Ovary (tissue), 3 donors: ENCODE measurements at regions not wholly inside any gene's neighbourhood (a gene's known extent, or its start where the extent isn't known, plus 50 kb on each side); places are given as distances from the start of the nearest gene placed in this dataset.
"Not testable (repeated sequence)": the region's sequence is repeated elsewhere in the genome, so short reads cannot be mapped to it uniquely, and the experiment has no call there.

ENCODE experiments used
- POLR2A ChIP-seq: fragments of 450-650 bp; IDR thresholded peaks from one replicate; pipeline ENCODE4 v1.6.1; 2017; ENCODE audit warnings: antibody characterized with exemption, mild to moderate bottlenecking, moderate library complexity
- TF ChIP-seq, protein P1 (sequence below), 3 donors: fragments of 450-650 bp in 2 of 3; fragments of 200-600 bp in 1 of 3; IDR thresholded peaks; one replicate each; pipeline versions ENCODE4 v1.5.1 to v1.8.0; 2016 to 2022; ENCODE audit warnings: antibody characterized with exemption in 3 of 3, mild to moderate bottlenecking in 1 of 3
- donor health status: DM: no; HTN: no; CAD: no.

DNA sequence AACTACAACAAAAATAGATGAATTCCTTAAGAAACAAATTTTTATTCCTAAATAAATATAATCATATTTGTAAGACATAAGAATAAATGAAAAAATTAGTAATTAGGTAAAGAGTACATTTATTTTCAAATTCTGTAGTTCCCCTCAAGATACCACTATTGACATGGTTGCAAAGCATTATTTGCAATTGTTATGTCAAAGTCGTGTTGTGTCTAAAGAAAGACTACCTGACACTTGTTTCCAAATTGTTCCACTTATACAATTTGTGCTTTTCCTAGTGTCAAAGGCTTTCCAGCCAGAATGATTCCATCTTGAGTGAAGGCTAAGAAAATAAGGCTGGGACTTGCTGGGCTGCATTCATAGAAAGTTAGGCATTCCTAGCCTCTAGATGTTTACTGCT, 278.4 kb downstream of the SPATA31A6 start:
- TF ChIP-seq, protein P1, sequence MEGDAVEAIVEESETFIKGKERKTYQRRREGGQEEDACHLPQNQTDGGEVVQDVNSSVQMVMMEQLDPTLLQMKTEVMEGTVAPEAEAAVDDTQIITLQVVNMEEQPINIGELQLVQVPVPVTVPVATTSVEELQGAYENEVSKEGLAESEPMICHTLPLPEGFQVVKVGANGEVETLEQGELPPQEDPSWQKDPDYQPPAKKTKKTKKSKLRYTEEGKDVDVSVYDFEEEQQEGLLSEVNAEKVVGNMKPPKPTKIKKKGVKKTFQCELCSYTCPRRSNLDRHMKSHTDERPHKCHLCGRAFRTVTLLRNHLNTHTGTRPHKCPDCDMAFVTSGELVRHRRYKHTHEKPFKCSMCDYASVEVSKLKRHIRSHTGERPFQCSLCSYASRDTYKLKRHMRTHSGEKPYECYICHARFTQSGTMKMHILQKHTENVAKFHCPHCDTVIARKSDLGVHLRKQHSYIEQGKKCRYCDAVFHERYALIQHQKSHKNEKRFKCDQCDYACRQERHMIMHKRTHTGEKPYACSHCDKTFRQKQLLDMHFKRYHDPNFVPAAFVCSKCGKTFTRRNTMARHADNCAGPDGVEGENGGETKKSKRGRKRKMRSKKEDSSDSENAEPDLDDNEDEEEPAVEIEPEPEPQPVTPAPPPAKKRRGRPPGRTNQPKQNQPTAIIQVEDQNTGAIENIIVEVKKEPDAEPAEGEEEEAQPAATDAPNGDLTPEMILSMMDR (IDR thresholded peaks at IDR 0.05): not testable (repeated sequence)
- not testable (repeated sequence) for TF ChIP-seq POLR2A
